GM12878 (cell line): ENCODE measurements at regions not wholly inside any gene's neighbourhood (a gene's known extent, or its start where the extent isn't known, plus 50 kb on each side); places are given as distances from the start of the nearest gene placed in this dataset.

Source experiments
- ATAC-seq: fragments of 200-7000 bp; cut with Tn5 transposase; 3 replicates; pipeline ENCODE4 v1.9.1; 2020; ENCODE audit warnings: mild to moderate bottlenecking, moderate library complexity
- BruUV-seq: library from RNA; stranded (reverse); fragments of 400-500 nt; replicated peaks from 2 replicates; lab custom pipeline; 2021; lab: Mats Ljungman, UMichigan
- CTCF ChIA-PET: fragments of 300-600 bp; sonication (Branson Sonifier 250); formaldehyde crosslinking; extraction: SDS; loops from one replicate; lab custom pipeline; 2021; ENCODE audit warnings: inconsistent platforms; lab: Yijun Ruan, JAX
- POLR2A ChIA-PET: fragments of 350-600 bp; formaldehyde crosslinking; extraction: SDS; loops from one replicate; lab custom pipeline; 2021; ENCODE audit warnings: inconsistent platforms; lab: Charles Lee
- RAD21 ChIA-PET: fragments of 300-600 bp; sonication (Branson Sonifier 250); formaldehyde crosslinking; loops from one replicate; lab custom pipeline; 2023; ENCODE audit warnings: antibody characterized with exemption; ENCODE audit not compliant: unreplicated experiment; lab: Charles Lee
- SMC1A ChIA-PET: fragments of 300-600 bp; sonication (Branson Sonifier 250); formaldehyde crosslinking; loops from one replicate; lab custom pipeline; 2023; ENCODE audit not compliant: unreplicated experiment, uncharacterized antibody; lab: Charles Lee
- DNase-seq: peaks from one replicate; pipeline ENCODE4 v3.0.0-alpha.2; 2011; ENCODE audit warnings: low read depth, low spot score
- FAIRE-seq: peaks from 3 replicates; lab custom pipeline; 2011; peaks lifted over from hg19 to GRCh38; lab: Jason Lieb, UNC
- H2AFZ ChIP-seq: 2 replicates; pipeline ENCODE4 v1.6.0; 2011; ENCODE audit warnings: low read depth, low read length, control low read depth; ENCODE audit not compliant: control insufficient read depth
- H3K27ac ChIP-seq: 2 replicates; pipeline ENCODE4 v1.5.1; 2011; ENCODE audit warnings: control low read depth; ENCODE audit not compliant: control insufficient read depth, insufficient read depth
- H3K27me3 ChIP-seq, 2 experiments: replicated peaks in 1 of 2; 2 replicates each; pipeline versions ENCODE4 v1.6.0 to v1.6.1; 2011; ENCODE audit warnings: low read length in 1 of 2; ENCODE audit not compliant: control insufficient read depth in 2 of 2, insufficient read depth in 2 of 2
- H3K36me3 ChIP-seq, 2 experiments: 2 replicates each; pipeline ENCODE4 v1.5.1; 2011; ENCODE audit warnings: low read length in 1 of 2; ENCODE audit not compliant: control insufficient read depth in 2 of 2, insufficient read depth in 2 of 2
- H3K4me1 ChIP-seq: 2 replicates; pipeline ENCODE4 v1.6.1; 2011; ENCODE audit warnings: mild to moderate bottlenecking, low read length, moderate library complexity, mixed read lengths; ENCODE audit not compliant: control insufficient read depth, insufficient read depth
- H3K4me2 ChIP-seq: 2 replicates; pipeline ENCODE4 v1.6.0; 2011; ENCODE audit warnings: control low read depth; ENCODE audit not compliant: control insufficient read depth, insufficient read depth
- H3K4me3 ChIP-seq: fragments of 200-600 bp; sonication (generic); 2 replicates; pipeline ENCODE4 v1.5.1; 2016
- H3K79me2 ChIP-seq: 2 replicates; pipeline ENCODE4 v1.6.0; 2011; ENCODE audit warnings: low read length; ENCODE audit not compliant: control insufficient read depth, insufficient read depth
- H3K9ac ChIP-seq: 2 replicates; pipeline ENCODE4 v1.8.0; 2011; ENCODE audit warnings: low read length, control low read depth, mixed read lengths; ENCODE audit not compliant: control insufficient read depth, insufficient read depth
- H3K9me3 ChIP-seq: replicated peaks from 3 replicates; pipeline ENCODE4 v1.5.1; 2011; ENCODE audit warnings: mild to moderate bottlenecking, low read length; ENCODE audit not compliant: control insufficient read depth, insufficient read depth
- H4K20me1 ChIP-seq: 2 replicates; pipeline ENCODE4 v1.6.0; 2011; ENCODE audit not compliant: control insufficient read depth, insufficient read depth
- BCLAF1 ChIP-seq: fragments of 450-650 bp; IDR thresholded peaks from 2 replicates; pipeline ENCODE4 v1.6.1; 2017; ENCODE audit warnings: antibody characterized with exemption, mild to moderate bottlenecking, moderate library complexity
- CHD4 ChIP-seq: fragments of 200-600 bp; sonication (generic); IDR thresholded peaks from 2 replicates; pipeline ENCODE4 v1.6.1; 2016; ENCODE audit warnings: mild to moderate bottlenecking
- NR2C2 ChIP-seq: IDR thresholded peaks from 2 replicates; pipeline ENCODE4 v1.6.1; 2011; ENCODE audit warnings: borderline replicate concordance, low read depth; ENCODE audit not compliant: control insufficient read depth, insufficient read length
- RUNX3 ChIP-seq: IDR thresholded peaks from 2 replicates; pipeline ENCODE4 v1.6.1; 2012; ENCODE audit warnings: low read length, inconsistent platforms
- SMAD5 ChIP-seq: IDR thresholded peaks from 2 replicates; pipeline ENCODE4 v1.6.1; 2016; ENCODE audit warnings: antibody characterized with exemption, low read depth
- TBL1XR1 ChIP-seq: IDR thresholded peaks from 2 replicates; pipeline ENCODE4 v1.6.1; 2012; ENCODE audit warnings: low read depth, low read length, improper control_type of control experiment
- WGBS: methylation state at CpG from one replicate; pipeline ENCODE4 v1.1.6; 2016; ENCODE audit warnings: low lambda C conversion rate; ENCODE audit not compliant: insufficient replicate concordance, insufficient coverage; ENCODE audit errors: missing lambda C conversion rate; 5-methylcytosine and 5-hydroxymethylcytosine counted together
- in situ Hi-C: fragments of 300-500 bp; cut with MboI; formaldehyde crosslinking; loops from 9 replicates; pipeline ENCODE4 v1.14.3; 2018; ENCODE audit warnings: mixed read lengths
- intact Hi-C: fragments of 100-400 bp; cut with micrococcal nuclease; formaldehyde crosslinking; loops from one replicate; pipeline ENCODE4 v1.14.2; 2022; ENCODE audit not compliant: unreplicated experiment

- ChIA-PET RAD21 (interaction anchor here (0.7 to 8.4 kb wide), 7 partner anchors 11 to 255 kb away, joined by 3 to 162 read pairs (median 15); no protein-coding TSS in a partner anchor), POLR2A (interaction anchor here (1.2 to 2.0 kb wide), 3 partner anchors 14 to 173 kb away, joined by 5 to 7 read pairs (median 5); no protein-coding TSS in a partner anchor), SMC1A (interaction anchor here (0.7 to 8.1 kb wide), 10 partner anchors 12 to 253 kb away, joined by 3 to 69 read pairs (median 4); no protein-coding TSS in a partner anchor), CTCF (interaction anchor here (1.1 to 9.2 kb wide), 6 partner anchors 11 to 153 kb away, joined by 3 to 243 read pairs (median 4); no protein-coding TSS in a partner anchor)
- Histone ChIP-seq H3K9me3 (peaks cover 6% of the 10 kb centered on the region; the same call in 2 of the 3 replicates), H2AFZ (no peak overlapping the region), H3K27ac (no peak overlapping the region), H3K27me3 (no peaks in the 10 kb centered on the region), H3K36me3 (no peaks in the 10 kb centered on the region), H3K4me3 (no peak overlapping the region), H3K4me1 (no peaks in the 10 kb centered on the region; the same call in 1 of the 2 replicates), H4K20me1 (no peaks in the 10 kb centered on the region), H3K79me2 (no peaks in the 10 kb centered on the region), H3K4me2 (no peak overlapping the region), H3K9ac (no peak overlapping the region)
- TF ChIP-seq BCLAF1 (no peak), NR2C2 (no peak), CHD4 (no peak), TBL1XR1 (no peak), RUNX3 (peak; percentile 24; the same call in 1 of the 2 replicates), SMAD5 (no peak)
- no peak for FAIRE-seq
- 13% methylated on average over 5 of the region's 5 CpGs for WGBS
- intact Hi-C loops, result no loop called here
- BruUV-seq, result no TSS peak
- no peak for DNase-seq
- peak; percentile 55; the same call in 2 of the 3 replicates for ATAC-seq
- in situ Hi-C loops, result no loop called here
Measured at GRCh38 chr9:38166501-38166900, 97.5 kb upstream of the SHB start.
